SK-N-SH (cell line): ENCODE measurements at regions not wholly inside any gene's neighbourhood (a gene's known extent, or its start where the extent isn't known, plus 50 kb on each side); places are given as distances from the start of the nearest gene placed in this dataset.

Experiments used
- EP300 ChIP-seq, 2 experiments: IDR thresholded peaks; 2 replicates each; pipeline versions ENCODE4 v1.4.0 to v1.6.1; 2012; ENCODE audit warnings: borderline replicate concordance in 1 of 2, low read depth in 1 of 2, low read length in 1 of 2
- EZH2phosphoT487 ChIP-seq: fragments of 200-600 bp; sonication (generic); IDR thresholded peaks from 2 replicates; pipeline ENCODE4 v1.6.1; 2017; ENCODE audit warnings: low read depth, mixed run types, mild to moderate bottlenecking, antibody characterized with exemption, moderate library complexity, borderline replicate concordance
- IRF3 ChIP-seq: fragments of 150-350 bp; IDR thresholded peaks from 2 replicates; pipeline ENCODE4 v1.6.1; 2016; ENCODE audit warnings: mild to moderate bottlenecking, low read depth, low read length

GRCh38 chr13:90869580-90869979, 477.9 kb upstream of the MIR17HG start:
- no peak for TF ChIP-seq EZH2phosphoT487
- TF ChIP-seq EP300 (IDR thresholded peaks at IDR 0.05; ENCODE audit: borderline replicate concordance in 1 of 2, low read depth in 1 of 2, low read length in 1 of 2), result no peak
- no peak for TF ChIP-seq IRF3
